Hindlimb muscle (tissue), 1 donor: ENCODE measurements at regions not wholly inside any gene's neighbourhood (a gene's known extent, or its start where the extent isn't known, plus 50 kb on each side); places are given as distances from the start of the nearest gene placed in this dataset.
"Not testable (repeated sequence)": the region's sequence is repeated elsewhere in the genome, so short reads cannot be mapped to it uniquely, and the experiment has no call there.

ENCODE experiments used
- DNase-seq: peaks from one replicate; pipeline ENCODE4 v3.0.0-alpha.2; 2013

- DNase-seq: no peak
Observed at GRCh38 chrX:140064993-140065392, 99.7 kb upstream of the CXorf66 start.

DNA sequence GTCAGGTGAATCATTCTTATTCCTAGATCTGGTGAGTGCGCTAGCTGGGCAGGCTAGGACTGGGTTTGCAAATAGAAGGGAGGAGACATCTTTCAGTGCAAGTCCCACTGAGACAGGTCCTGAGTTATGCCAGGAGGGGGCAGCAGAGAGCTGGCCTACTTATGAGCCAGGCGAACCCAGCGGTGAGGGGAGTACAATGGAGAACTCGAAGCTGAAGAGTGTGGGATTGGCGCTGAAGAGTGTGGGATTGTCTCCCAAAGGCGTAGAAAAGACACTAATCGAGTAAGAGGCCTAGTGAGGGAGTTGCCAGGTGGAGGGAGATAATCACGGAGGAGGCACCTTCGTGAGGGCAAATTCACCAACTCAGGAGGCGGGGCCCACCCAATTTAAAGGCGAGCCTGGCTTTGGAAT lies 91.7 kb upstream of the CXorf66 start:
- DNase-seq: peak; percentile 43

DNA sequence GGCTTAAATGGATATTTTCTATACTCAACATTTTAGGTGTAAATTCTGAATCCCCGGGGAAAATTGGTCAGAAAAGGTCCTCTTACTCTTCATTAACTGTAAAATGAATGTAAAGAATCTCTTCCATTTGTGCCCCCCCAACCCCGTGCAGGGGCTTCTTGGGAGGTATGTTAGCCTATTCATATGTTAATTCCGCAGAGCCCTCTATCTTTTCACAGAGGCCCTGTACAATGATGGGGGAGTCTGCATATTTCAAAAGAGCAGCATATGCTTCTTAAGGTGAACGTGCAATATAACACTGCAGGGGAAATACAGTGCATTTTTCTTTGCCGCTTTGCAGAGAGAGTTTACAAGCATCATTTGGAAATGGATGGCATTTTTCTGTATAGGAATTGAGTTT lies 88.5 kb upstream of the CXorf66 start:
- no peak for DNase-seq

GRCh38 chrX:140050906-140051305 lies 85.6 kb upstream of the CXorf66 start:
- no peak for DNase-seq

DNA sequence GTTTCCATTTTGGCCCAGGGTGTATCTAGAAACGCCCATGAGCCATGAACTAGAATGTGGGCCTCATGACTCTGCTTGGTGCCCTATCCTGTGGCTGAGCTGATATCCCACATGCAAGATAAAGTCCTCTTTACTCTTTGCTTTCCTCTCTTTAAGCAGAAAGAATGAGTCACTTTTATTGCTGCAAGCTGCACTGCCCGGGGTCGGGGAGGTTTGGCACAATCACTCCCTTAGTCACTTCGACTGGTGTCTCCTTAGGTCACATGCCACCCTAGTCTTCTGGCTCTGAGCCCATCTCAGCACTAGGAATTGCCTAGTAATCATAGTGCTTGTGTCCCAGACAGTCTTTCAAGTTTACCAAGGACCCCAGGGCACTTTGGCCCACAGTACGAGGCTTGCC lies 75.1 kb upstream of the CXorf66 start:
- DNase-seq: no peak

DNA sequence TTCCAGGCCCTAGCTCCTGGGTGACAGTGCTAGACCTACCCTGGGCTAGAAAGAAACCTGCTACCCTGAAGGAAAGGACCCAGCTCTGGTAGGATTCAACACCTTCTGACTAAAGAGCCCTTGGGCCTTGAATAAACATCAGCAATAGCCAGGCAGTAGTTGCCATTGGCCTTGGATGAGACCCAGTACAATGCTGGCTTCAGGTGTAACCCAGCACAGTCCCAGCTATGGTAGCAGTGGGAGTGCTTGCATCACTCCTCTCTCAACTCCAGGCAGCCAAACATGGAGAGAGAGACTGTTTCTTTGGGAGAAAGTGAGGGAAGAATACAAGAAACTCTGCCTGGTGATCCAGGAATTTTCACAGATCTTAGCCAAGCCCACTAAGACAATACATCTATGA lies 73.5 kb upstream of the CXorf66 start:
- DNase-seq: no peak

GRCh38 chrX:140034916-140035315 lies 69.6 kb upstream of the CXorf66 start:
- no peak for DNase-seq

DNA sequence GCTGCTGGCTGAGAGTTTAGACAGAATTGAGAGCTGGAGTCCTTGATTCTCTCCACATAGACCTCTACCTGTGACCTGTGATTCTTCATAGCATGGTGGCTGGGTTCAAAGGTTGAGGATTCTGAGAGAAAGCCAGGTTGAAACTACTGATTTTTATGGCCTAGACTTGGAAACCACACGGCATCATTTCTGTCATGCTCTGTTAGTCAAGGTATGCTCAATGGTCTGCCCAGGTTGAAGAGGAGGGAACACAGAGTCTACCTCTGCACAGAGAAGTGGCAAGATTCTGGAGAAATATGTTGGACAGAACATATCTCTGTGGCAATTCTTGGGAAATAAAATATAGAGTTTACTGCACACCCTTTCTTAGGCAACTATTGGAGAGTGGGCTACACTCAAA lies 57.2 kb upstream of the CXorf66 start:
- DNase-seq: no peak

- not testable (repeated sequence) for DNase-seq
Observed at GRCh38 chrX:140019134-140019533, 53.8 kb upstream of the CXorf66 start.
